ACC112 (cell line): ENCODE measurements at regions not wholly inside any gene's neighbourhood (a gene's known extent, or its start where the extent isn't known, plus 50 kb on each side); places are given as distances from the start of the nearest gene placed in this dataset.
"Not testable (repeated sequence)": the region's sequence is repeated elsewhere in the genome, so short reads cannot be mapped to it uniquely, and the experiment has no call there.

Source experiments
- H2AFZ ChIP-seq: fragments of 200-600 bp; sonication (generic); one replicate; pipeline ENCODE4 v1.6.0; 2017; ENCODE audit warnings: antibody characterized with exemption, low read length; ENCODE audit not compliant: unreplicated experiment
- H3K27ac ChIP-seq: fragments of 200-600 bp; sonication (generic); 2 replicates; pipeline ENCODE4 v1.5.1; 2014; ENCODE audit warnings: low read depth, mild to moderate bottlenecking, antibody characterized with exemption, low read length, moderate library complexity
- H3K27me3 ChIP-seq: fragments of 200-600 bp; sonication (generic); 2 replicates; pipeline ENCODE4 v1.6.1; 2014; ENCODE audit warnings: mild to moderate bottlenecking, antibody characterized with exemption, low read length, moderate library complexity, mixed read lengths; ENCODE audit not compliant: insufficient read depth
- H3K36me3 ChIP-seq: fragments of 200-600 bp; sonication (generic); 2 replicates; pipeline ENCODE4 v1.6.1; 2016; ENCODE audit warnings: mild to moderate bottlenecking, antibody characterized with exemption, low read length, moderate library complexity, mixed read lengths; ENCODE audit not compliant: insufficient read depth
- H3K4me1 ChIP-seq: fragments of 200-600 bp; sonication (generic); one replicate; pipeline ENCODE4 v1.6.1; 2016; ENCODE audit warnings: low read length, mixed read lengths; ENCODE audit not compliant: insufficient read depth, unreplicated experiment, control insufficient read depth
- H3K4me3 ChIP-seq: fragments of 200-600 bp; sonication (generic); 2 replicates; pipeline ENCODE4 v1.5.1; 2014; ENCODE audit warnings: mild to moderate bottlenecking, low read depth, low read length
- H3K79me2 ChIP-seq: fragments of 200-600 bp; sonication (generic); one replicate; pipeline ENCODE4 v1.6.0; 2016; ENCODE audit warnings: low read length; ENCODE audit not compliant: control insufficient read depth, unreplicated experiment, insufficient read depth

DNA sequence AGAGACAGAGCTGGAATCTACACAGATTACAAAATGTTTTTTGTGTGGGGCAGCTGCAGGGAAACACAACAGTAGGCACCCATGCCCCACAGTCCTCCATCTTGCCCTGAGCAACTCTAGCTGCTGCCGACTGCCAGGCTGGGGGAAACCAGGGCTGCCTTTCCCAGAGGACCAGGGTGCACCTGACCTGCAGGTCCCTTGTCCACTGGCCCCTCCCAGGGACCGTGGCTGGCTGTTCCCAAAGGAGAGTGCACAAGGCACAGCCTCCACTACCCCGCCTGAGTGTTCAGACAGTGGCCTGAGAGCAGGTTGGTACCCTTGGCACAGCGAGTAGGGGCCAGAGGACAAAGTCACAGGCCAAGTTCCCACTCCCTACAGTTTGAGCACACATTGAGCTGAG, 181.8 kb downstream of the BARX2 start:
- no peaks in the 10 kb centered on the region for H3K79me2 ChIP-seq
- H3K27ac ChIP-seq, result no peak overlapping the region
- H3K27me3 ChIP-seq, result no peaks in the 10 kb centered on the region
- H2AFZ ChIP-seq, result no peak overlapping the region
- no peaks in the 10 kb centered on the region for H3K36me3 ChIP-seq
- H3K4me1 ChIP-seq, result no peaks in the 10 kb centered on the region
- no peak overlapping the region for H3K4me3 ChIP-seq

- Histone ChIP-seq H3K27me3 (no peaks in the 10 kb centered on the region), H3K79me2 (no peaks in the 10 kb centered on the region)
These were observed 193.4 kb downstream of the BARX2 start for GRCh38 chr11:129569007-129569406.

GRCh38 chr11:129572667-129573066, 197.0 kb downstream of the BARX2 start:
- not testable (repeated sequence) for H3K79me2 ChIP-seq, H3K36me3 ChIP-seq, H3K4me3 ChIP-seq, H3K27me3 ChIP-seq, H2AFZ ChIP-seq, H3K4me1 ChIP-seq, H3K27ac ChIP-seq

More at GRCh38 chr11:129569007-129569406, 193.4 kb downstream of the BARX2 start:
- no peak overlapping the region for H2AFZ ChIP-seq
- no peaks in the 10 kb centered on the region for H3K36me3 ChIP-seq
- no peak overlapping the region for H3K27ac ChIP-seq
- no peak overlapping the region for H3K4me3 ChIP-seq
- H3K4me1 ChIP-seq, result no peaks in the 10 kb centered on the region

DNA sequence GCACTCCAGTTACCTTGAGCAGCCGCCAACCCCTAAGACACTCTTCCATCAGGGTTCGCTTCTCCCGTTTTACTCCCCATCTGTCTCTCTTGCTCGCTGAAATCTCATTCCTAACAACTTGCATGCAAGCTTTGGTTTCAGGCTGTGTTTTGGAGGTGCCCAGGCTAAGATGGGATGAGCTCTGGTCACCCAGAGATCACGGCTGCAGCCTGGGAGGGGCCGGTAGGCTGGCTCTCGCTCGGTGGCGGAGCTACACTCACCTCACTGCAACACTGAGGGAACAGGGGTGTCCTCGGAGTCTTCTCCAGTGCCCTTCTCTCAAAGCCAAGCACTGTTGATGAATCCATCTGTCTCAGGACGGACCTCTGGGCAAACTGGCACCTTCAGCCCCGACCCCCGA, 197.5 kb downstream of the BARX2 start:
- Histone ChIP-seq H3K36me3 (no peaks in the 10 kb centered on the region), H2AFZ (no peak overlapping the region), H3K79me2 (no peaks in the 10 kb centered on the region), H3K27ac (no peak overlapping the region), H3K4me1 (no peaks in the 10 kb centered on the region), H3K27me3 (no peaks in the 10 kb centered on the region), H3K4me3 (no peak overlapping the region)

GRCh38 chr11:129574431-129574830, 198.8 kb downstream of the BARX2 start:
- no peaks in the 10 kb centered on the region for H3K79me2 ChIP-seq
- no peak overlapping the region for H3K4me3 ChIP-seq
- H3K36me3 ChIP-seq, result no peaks in the 10 kb centered on the region
- H3K4me1 ChIP-seq, result no peaks in the 10 kb centered on the region
- H3K27me3 ChIP-seq, result no peaks in the 10 kb centered on the region
- no peak overlapping the region for H2AFZ ChIP-seq
- no peak overlapping the region for H3K27ac ChIP-seq

GRCh38 chr11:129576652-129577051, 201.0 kb downstream of the BARX2 start:
- H3K4me1 ChIP-seq, result no peaks in the 10 kb centered on the region
- H3K79me2 ChIP-seq, result no peaks in the 10 kb centered on the region
- no peaks in the 10 kb centered on the region for H3K36me3 ChIP-seq
- no peaks in the 10 kb centered on the region for H3K27me3 ChIP-seq
- no peak overlapping the region for H2AFZ ChIP-seq
- H3K4me3 ChIP-seq, result no peak overlapping the region
- no peak overlapping the region for H3K27ac ChIP-seq

GRCh38 chr11:129578006-129578405, 202.4 kb downstream of the BARX2 start:
- no peak overlapping the region for H3K4me3 ChIP-seq
- no peaks in the 10 kb centered on the region for H3K79me2 ChIP-seq
- H3K4me1 ChIP-seq, result no peaks in the 10 kb centered on the region
- no peak overlapping the region for H2AFZ ChIP-seq
- H3K27me3 ChIP-seq, result peaks cover 9% of the 10 kb centered on the region; the same call in 1 of the 2 replicates
- H3K27ac ChIP-seq, result no peak overlapping the region
- H3K36me3 ChIP-seq, result no peaks in the 10 kb centered on the region

- no peak overlapping the region for H3K4me3 ChIP-seq
- H2AFZ ChIP-seq, result no peak overlapping the region
- H3K27me3 ChIP-seq, result peaks cover 25% of the 10 kb centered on the region
- no peak overlapping the region for H3K27ac ChIP-seq
- no peaks in the 10 kb centered on the region for H3K4me1 ChIP-seq
- H3K79me2 ChIP-seq, result no peaks in the 10 kb centered on the region
- H3K36me3 ChIP-seq, result no peaks in the 10 kb centered on the region
These were observed 204.6 kb downstream of the BARX2 start for GRCh38 chr11:129580278-129580677.

GRCh38 chr11:129584316-129584715, 208.7 kb downstream of the BARX2 start:
- Histone ChIP-seq H3K4me1 (no peaks in the 10 kb centered on the region), H3K27ac (no peak overlapping the region), H3K36me3 (no peaks in the 10 kb centered on the region), H3K27me3 (peaks cover 43% of the 10 kb centered on the region), H3K4me3 (no peak overlapping the region), H3K79me2 (no peaks in the 10 kb centered on the region), H2AFZ (no peak overlapping the region)

DNA sequence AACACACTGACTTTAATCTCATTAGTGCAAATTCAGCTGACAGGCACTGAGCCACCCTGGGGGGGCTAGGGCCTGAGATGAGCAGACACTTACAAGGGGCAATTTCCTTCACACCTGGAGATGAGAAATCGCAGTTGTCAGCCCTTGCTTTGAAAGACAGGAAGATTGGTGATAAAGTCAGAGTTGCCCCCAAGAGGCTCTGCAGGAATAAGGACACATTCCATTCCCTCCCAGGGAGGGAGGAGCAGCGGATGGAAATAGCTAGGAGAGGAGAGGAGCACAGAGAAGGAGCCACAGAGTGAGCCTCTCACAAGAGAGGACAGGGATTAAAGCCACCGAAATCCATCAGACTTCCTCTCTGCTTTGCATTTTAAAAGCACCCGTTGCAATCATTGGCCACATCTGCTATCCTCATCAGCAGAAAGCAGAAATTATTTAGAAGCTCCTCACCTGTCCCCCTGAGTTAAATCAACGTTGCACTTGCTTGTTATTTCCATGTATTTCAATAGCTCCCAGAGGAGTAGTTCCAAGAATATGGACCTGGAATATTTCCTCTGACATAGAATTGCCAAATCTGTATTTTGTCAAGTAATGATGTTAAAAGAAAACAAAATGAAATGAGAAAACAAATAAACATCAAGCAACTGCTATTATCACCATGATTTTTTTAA, 213.7 kb downstream of the BARX2 start:
- Histone ChIP-seq H2AFZ (no peak overlapping the region), H3K79me2 (no peaks in the 10 kb centered on the region), H3K4me3 (no peak overlapping the region), H3K36me3 (no peaks in the 10 kb centered on the region), H3K27me3 (peaks cover 59% of the 10 kb centered on the region), H3K27ac (no peak overlapping the region), H3K4me1 (no peaks in the 10 kb centered on the region)

DNA sequence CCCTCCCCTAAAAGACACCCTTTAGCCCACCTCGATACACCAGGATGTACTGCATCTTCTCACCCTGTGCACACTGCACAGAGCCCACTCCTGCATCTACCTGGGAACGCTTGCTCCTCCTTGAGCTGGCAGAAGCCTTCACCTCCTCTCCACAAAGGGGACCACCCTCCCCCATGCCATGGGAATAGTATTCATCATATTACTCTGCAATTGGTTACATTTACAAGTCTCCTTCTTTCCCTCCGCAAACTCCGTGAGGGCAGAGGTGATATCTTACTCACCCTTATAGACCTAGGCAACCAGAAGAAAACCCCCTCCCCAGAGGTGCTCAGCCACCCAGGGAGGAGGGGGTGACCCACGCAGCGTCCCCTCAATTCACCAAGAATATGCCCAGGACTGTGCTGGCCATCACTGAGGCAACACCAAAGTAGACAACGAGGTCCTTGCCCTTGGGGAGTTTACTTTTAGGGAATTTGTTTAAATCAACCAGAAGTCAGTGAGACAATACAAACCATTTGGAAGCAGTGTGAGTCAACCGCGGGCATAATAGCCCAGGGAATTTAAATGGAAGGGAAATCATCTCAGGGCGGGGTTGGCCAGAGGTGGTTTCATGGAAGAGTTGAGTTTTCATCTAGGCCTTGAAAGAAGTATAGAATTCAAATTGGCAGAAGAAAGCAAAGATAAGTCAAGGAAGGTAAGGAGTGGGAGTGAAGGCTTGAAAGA, 214.5 kb downstream of the BARX2 start:
- Histone ChIP-seq H3K79me2 (no peaks in the 10 kb centered on the region), H3K4me3 (no peak overlapping the region), H3K27me3 (peaks cover 63% of the 10 kb centered on the region), H3K36me3 (no peaks in the 10 kb centered on the region), H3K27ac (no peak overlapping the region), H2AFZ (no peak overlapping the region), H3K4me1 (no peaks in the 10 kb centered on the region)
